ENCODE measurements at regions not wholly inside any gene's neighbourhood (a gene's known extent, or its start where the extent isn't known, plus 50 kb on each side); places are given as distances from the start of the nearest gene placed in this dataset.

GRCh38 chr11:106322106-106322505 is 244.6 kb downstream of the AASDHPPT start:
- H3K27me3 ChIP-seq: no peaks in the 10 kb centered on the region
- no peak for TF ChIP-seq CTCF (IDR thresholded peaks at IDR 0.05)
- intact Hi-C loops (cut with DNase I): no loop called here
- H3K27ac ChIP-seq: no peak overlapping the region
- H3K4me3 ChIP-seq: no peak overlapping the region
- no peaks in the 10 kb centered on the region for H3K36me3 ChIP-seq
- no peaks in the 10 kb centered on the region for H3K4me1 ChIP-seq
- DNase-seq (no peak), ATAC-seq (no peak)
- peaks cover 0 to 7% of the 10 kb centered on the region in 2 donors for H3K9me3 ChIP-seq

DNA sequence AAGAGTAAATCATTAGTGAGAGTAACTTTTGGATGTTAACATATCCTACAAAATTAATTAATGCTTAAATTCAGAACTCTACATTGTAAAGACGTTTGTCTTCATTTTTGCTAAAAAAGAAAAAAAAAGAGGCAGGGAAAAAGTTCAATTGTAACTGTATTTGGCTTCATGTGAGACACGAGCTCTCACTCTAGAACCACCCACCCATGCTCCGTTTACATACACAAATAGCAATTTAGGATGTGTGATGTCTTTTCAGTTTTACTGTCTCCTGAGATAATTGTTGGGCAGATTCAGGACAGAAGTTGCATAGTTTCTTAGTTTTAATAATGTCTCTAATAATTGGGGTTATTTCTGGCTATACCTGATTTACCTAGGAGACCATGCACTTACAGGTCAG is 248.6 kb downstream of the AASDHPPT start:
- no peak for TF ChIP-seq CTCF (IDR thresholded peaks at IDR 0.05)
- intact Hi-C loops (cut with DNase I): no loop called here
- DNase-seq: no peak
- Histone ChIP-seq H3K4me1 (no peaks in the 10 kb centered on the region), H3K36me3 (no peaks in the 10 kb centered on the region), H3K4me3 (no peak overlapping the region), H3K9me3 (peaks cover 0 to 7% of the 10 kb centered on the region in 2 donors), H3K27me3 (no peaks in the 10 kb centered on the region), H3K27ac (no peak overlapping the region)
- ATAC-seq: no peak

DNA sequence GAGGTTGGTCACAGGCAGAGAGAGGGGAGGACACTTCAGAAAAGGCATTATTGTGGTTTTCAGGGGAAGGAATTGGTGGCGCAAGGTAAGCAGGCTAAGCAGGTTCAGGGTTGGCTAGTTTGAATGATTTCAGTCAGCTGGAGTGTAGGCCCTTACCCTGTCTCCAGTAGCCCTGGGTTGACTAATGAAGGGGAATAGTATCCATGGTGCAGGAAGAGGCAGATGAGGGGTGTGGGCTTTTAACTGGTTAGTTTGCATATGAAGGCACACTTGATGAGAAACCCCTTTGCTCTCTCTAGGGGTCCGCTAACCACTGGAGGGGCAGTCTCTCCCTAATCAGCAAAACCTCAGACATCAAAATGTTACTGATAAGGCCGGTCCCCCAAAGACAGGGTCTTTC is 249.7 kb downstream of the AASDHPPT start:
- TF ChIP-seq CTCF (IDR thresholded peaks at IDR 0.05): no peak
- intact Hi-C loops (cut with DNase I): no loop called here
- peaks cover 0 to 7% of the 10 kb centered on the region in 2 donors for H3K9me3 ChIP-seq
- DNase-seq (no peak), ATAC-seq (no peak)
- no peaks in the 10 kb centered on the region for H3K4me1 ChIP-seq
- no peak overlapping the region for H3K4me3 ChIP-seq
- H3K27me3 ChIP-seq: no peaks in the 10 kb centered on the region
- no peak overlapping the region for H3K27ac ChIP-seq
- no peaks in the 10 kb centered on the region for H3K36me3 ChIP-seq

- Histone ChIP-seq H3K4me3 (no peak overlapping the region), H3K36me3 (no peaks in the 10 kb centered on the region), H3K4me1 (no peaks in the 10 kb centered on the region), H3K27me3 (no peaks in the 10 kb centered on the region), H3K27ac (no peak overlapping the region), H3K9me3 (peaks cover 0 to 7% of the 10 kb centered on the region in 2 donors)
- TF ChIP-seq CTCF (IDR thresholded peaks at IDR 0.05): no peak
- ATAC-seq: no peak
- DNase-seq: no peak
- intact Hi-C loops (cut with DNase I): no loop called here
Observed at GRCh38 chr11:106327637-106328036, 250.2 kb downstream of the AASDHPPT start.

- Histone ChIP-seq H3K4me1 (no peaks in the 10 kb centered on the region), H3K27ac (no peak overlapping the region), H3K36me3 (no peaks in the 10 kb centered on the region), H3K9me3 (no peaks in the 10 kb centered on the region), H3K27me3 (no peaks in the 10 kb centered on the region), H3K4me3 (no peak overlapping the region)
- DNase-seq: no peak
- no peak for ATAC-seq
- no peak for TF ChIP-seq CTCF (IDR thresholded peaks at IDR 0.05)
- intact Hi-C loops (cut with DNase I): no loop called here
Observed at GRCh38 chr11:106329273-106330018, 252.0 kb downstream of the AASDHPPT start.

Measured in left lung (tissue), 4 donors.